Femur (tissue), 1 donor: ENCODE measurements at regions not wholly inside any gene's neighbourhood (a gene's known extent, or its start where the extent isn't known, plus 50 kb on each side); places are given as distances from the start of the nearest gene placed in this dataset.

Experiments
- DNase-seq: peaks from one replicate; pipeline ENCODE4 v3.0.0-alpha.2; 2017

DNA sequence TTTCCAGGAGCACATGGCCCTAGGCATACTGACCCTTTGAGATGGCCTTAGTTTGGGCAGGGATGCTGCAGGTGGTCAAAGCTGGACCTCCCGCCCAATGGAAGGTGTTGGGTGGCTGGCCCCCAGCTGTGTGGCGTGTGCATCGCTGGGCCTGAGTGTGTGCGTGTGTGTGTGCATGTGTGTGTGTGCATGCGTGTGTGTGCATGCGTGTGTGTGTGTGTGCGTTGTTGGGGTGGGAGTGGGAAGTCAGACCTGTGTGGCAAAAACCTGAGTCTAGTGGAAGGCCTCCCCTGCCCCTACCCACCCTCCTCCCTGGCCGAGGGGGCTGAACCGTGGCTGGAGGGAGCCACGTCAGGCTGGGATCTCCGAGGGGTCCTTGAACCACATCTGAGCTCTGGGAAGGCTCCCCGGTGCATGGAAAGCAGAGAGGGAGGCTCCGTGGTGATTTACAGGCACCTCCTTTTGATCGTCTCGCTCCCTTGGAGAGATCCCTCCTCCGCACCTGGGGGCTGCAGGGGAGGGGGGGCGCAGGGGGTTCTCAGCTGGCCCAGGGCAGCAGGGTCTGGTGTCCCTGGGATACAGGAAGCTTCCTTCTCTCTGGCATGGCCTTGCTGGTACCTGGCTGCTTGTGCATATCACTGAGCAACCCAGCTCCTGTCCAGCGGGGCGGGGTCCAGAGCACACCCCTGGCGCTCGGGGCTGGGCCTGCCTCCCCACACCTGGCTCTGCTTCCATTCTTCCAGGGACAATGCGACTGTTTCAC is 124.7 kb upstream of the WNT4 start:
- no peak for DNase-seq

DNA sequence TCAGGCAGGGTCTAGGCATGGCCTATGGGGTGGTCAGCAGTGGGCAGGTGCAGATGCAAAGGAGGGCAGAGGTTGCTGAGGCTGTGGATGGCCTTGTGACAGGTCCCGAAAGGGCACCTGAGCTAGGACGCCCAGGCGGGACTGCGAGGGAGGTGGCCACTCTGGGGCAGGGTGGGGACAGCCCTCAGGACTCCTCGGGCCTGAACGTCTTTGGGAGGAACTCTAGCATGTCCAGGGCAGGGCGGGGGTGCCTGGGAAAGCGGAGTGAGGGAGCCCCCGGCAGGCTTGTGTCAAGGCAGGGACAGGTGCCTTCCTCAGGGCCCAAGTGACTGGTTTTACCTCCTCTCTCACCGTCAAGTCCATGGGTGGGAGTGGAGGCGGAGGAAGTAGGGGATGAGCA is 125.4 kb upstream of the WNT4 start:
- no peak for DNase-seq

DNA sequence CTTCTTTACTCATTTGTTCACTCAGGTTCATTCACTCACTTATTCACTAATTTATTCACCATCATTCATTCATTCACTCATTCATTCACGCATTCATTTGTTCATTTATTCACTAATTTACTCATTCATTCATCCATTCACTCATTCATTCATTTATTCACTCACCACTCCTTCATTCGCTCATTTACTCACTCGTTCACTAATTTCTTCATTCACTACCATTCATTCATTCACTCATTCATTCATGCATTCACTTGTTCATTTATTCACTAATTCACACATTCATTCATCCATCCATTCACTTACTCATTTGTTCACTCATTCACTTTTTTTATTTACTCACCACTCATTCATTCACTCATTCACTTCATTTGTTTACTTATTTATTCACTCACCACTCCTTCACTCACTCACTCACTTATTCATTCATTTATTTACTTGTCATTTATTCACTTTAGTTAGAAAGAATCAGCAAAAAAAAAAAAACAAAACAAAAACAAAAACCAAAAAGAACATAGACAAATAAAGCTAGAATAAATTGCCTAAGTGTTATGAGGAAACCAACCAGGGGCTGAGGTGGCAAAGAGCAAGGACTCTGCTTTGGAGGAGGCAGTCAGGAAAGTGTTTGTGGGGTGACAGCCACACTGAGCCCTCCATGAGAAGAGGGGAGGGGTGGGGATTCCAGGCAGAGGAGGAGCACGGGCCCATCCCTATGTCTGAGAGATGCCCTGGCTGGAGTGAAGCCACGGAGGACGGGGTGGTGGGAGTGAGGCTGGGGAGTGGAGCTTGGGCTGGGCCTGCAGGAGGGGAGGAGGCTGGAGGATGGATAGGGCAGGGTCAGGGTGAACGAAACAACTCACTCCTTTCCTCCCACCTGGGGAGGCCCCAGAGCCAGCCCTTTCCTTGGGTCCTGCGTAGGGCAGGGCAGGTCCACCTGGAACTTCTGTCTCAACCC is 129.2 kb upstream of the WNT4 start:
- DNase-seq: no peak

DNA sequence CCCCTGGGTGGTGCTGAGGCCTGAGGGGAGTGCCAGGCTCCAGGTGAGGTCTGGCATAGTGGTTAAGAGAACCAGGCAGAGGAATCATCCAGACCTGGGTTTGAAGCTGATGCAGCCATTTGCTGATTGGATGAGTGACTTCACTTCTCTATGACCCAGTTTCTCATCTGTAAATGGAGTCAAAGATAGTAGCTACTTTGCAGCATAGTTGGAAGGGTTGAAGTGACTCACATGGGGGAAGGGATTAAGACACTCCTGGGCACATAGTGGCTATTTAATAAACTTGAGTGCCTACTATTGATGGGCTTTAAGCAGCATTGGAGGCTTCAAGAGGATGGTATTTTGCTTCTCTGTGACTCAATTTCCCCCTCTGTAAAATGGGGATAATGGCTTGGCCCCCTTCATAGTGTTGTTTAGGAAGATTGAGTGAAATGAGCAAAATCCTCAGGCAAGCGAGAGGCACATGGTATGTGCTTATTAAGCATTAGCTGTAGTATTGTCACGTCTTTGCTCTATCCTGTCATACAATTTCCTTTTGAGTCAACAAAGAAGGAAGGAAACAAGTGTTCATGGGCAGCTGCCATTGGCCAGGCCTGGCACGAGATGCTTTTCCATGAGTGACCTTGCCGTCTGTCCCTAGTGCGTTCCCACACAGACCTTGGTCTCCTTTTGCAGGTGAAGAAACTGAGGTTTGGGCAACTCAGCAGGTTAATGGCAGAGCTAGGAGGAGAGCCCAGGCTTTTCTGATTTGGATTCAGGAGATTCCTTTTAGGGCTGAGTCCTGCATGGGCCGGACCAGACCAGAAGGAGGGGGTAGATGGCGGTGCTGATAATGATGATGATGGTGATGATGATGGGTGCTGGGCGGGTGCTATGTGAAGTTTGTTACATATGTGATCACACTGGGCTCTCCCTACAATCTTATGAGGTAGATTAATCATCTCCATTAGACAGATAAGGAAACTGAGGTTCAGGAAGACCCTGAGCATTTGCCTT is 131.1 kb upstream of the WNT4 start:
- DNase-seq: no peak

DNA sequence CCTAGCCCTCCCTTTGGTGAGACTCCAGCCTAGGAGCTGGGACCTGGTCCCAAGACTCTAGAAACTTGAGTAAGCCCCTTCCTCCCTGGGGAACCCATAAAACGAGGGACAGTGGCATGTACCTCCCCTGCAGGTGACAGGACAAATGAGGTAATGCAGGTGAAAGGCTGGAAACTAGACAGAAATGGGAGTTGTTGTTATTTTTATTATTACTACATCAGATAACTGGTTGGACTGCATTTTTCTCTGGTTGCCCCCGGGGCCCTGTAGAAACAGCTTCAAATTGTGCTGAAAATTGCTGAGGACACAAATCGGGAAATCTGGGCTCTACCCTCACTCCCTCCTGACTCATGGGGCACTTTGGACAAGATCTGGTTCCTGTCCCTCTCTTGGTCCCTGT is 132.3 kb upstream of the WNT4 start:
- no peak for DNase-seq

DNA sequence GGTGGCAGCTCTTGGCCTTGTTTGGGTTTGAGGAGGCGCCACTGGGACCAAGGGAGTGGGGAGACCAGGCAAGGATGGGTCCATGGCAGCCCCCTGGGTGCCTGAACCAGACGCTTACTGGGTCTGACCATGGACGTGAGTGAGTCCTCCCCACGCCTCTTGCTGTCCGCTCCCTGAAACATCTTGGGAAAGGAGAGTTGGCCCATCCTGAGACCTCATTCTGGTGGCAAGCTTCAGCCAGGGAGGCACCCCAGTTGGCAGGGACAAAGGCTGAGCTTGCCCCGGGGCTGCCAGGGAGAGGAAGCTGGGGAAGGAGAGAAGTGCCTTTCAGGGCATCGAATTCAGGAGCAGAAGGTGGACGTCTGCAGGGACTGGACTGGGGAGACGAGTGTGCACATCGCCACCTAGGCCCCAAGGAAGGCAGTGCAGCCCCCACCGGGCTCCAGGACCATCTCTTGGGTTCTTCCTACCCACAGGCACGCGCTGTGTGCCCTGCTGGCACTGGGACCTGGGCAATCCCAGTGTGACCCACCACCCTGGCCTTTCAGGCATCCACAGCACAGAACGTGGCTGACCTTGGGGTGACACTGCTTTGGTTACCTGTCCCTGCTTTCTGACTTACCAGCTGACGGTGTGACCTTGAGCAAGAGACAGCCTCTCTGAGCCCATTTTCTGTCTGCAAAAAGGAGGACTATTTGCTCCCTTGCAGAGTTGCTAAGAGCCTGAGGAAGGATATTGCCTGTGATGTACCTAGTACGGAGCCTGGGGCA is 132.9 kb upstream of the WNT4 start:
- DNase-seq: peak; percentile 59

DNA sequence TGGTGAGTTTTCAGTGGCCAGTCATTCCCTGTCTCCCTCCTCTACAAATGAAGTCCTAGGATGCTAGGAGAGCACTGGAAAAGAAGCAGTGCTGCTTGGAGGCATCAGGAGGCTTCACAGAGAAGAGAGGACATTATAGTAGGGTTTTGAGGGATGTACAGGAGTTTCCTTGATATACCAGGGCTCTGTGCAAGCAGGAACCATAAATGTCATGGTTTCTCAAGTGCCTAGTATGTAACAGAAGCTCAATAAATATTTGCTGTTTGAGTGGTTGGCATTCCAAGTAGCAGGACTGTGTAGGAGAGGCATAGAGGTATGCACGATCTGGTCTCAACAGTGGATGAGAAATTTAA is 133.5 kb upstream of the WNT4 start:
- no peak for DNase-seq

DNA sequence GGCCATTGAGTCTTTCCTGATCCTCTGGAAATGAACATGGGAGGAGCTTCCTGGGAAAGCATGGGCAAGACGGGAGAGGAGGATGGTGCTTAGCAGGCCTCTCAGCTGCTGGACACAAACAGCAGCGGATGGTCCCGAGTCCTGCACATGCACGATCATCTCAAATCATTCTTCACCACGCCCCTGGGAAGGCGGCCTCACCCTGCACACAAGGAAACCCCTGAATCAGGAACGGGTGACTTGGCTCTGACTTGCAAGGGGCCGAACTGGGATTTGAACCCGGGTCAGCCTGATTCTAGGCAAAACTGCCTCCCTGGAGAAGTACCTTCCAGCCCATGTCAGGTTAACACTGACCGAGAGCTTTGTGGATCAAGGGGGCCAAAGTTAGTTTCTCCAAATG is 134.8 kb upstream of the WNT4 start:
- DNase-seq: no peak

DNA sequence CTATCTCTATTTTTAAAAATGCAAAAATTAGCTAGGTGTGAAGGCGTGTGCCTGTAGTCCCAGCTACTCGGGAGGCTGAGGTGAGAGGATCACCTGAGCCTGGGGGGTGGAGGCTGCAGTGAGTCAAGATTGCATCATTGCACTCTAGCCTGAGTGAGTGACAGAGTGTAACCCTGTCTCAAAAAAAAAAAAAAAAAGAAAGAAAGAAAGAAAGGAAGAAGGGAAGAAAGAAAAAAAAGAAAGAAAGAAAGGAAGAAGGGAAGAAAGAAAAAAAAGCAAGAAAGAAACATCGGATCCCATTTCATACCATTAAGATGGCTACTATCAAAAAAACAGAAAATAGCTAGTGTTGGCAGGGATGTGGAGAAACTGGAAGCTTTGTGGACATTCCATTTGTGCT is 136.8 kb upstream of the WNT4 start:
- no peak for DNase-seq

DNA sequence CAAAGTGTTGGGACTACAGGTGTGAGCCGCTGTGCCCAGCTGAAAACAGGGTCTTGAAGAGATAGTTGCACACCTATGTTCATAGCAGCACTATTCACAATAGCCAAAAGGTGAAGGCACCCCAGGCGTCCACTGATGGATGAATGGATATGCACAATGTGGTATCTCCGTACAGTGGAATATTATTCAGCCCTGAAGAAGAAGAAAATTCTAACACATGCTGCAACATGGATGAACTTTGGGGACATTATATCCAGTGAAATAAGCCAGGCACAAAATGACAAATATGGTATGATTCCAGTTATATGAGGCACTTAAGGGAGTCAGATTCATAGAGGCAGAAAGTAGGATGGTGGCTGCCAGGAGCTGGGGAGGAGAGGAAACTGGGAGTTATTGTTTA is 137.6 kb upstream of the WNT4 start:
- DNase-seq: no peak

DNA sequence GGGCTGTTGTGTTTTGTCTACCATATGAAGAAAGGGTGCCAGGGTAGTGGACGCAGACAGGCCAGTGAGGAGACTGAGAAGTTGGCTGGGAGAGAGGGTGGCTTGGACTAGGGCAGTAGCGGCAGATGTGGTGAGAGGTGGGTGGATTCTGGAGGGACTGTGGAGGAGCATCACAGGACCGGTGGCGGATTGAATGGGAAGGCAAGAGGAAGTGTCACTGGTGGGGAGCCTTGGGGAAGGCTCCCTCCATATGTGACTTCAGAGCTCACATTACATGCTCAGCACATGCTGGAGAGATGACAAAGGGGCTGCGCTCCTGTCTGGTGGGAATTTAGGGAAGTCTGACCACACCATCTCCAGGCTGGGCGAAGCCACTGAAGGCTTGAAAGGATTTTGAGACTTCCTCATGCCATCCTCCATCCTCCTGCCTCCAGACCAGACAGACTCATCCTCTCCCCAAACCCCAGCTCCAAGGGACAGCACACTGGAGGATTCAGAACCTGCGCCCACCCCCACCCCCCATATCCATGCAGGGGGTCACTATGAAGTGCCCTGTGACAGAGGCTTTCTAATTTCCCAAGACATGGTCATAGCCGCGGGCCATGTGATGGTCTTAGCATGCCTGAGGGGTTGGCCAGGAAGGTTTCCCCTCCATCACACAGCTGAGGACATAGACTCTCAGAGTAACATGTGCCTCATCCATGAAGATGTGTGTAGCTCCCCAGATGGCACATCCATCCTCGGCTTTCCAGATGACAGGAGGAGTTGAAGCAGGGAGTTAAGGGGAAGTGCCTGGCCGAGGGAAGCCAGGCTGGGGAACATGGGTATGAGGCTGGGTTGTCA is 138.8 kb upstream of the WNT4 start:
- no peak for DNase-seq

DNA sequence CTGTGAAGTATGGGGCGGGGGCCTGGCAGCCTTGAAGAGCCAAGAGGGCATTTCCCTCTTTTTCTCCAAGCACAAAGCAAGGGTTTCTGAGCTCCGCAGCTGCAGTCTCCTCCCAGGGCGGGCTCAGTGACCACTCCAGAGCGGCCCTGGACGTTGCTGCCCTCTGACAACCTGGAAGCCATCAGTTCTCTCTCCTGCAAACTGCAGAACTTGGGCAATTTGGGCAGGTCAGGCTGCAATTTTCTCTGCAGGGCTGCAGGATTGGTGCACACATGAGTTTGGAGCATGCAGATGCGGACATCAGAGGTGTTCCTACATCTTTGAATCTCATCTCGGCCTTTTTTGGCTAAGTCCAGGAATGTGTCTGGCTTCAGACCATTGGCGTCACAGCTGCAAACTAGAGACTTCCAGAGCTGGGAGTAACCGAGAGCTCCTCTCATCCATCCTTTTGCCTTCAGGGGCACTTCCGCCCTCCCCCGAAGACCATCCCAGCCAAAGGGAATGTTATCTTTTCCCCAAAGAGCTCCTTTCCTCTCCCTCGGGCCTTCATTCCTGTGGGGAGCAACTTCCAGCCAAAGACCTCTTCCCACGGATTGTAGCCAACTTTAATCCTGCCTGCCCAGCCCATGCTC is 139.6 kb upstream of the WNT4 start:
- DNase-seq: peak; percentile 48

DNA sequence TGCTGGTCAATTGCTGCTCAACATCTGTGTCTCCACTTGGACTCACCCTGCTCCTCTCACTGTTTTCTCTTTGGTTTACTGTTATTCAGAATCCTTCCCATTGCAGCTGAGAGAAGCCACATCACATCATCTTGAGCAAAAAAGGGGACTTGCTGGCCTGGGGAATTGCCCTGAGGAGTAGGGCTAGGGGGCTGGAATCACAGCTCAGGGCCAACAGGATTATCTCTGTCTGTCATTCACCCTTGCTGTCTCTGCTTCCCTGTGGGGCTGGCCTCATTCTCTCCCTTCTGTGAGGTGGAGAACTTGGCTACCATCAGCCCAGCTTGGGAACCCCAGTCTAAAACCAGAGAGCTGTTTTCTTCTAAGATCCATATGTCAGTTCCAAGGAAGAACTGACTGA is 140.7 kb upstream of the WNT4 start:
- peak; percentile 5 for DNase-seq

DNA sequence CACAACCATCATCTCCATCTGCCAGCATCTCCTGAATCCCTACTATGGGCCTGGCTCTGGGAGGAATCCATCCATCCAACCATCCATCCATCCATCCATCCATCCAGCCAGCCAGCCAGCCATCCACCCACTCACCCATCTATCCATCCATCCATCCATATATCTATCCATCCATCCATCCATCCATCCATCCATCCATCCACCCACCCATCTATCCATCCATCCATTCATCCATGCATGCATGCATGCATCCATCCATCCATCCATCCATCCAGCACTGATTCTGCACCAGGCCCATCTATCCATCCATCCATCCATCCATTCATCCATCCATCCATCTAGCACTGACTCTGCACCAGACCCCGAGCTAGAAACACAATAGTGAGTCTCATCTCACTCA is 141.3 kb upstream of the WNT4 start:
- DNase-seq: no peak

DNA sequence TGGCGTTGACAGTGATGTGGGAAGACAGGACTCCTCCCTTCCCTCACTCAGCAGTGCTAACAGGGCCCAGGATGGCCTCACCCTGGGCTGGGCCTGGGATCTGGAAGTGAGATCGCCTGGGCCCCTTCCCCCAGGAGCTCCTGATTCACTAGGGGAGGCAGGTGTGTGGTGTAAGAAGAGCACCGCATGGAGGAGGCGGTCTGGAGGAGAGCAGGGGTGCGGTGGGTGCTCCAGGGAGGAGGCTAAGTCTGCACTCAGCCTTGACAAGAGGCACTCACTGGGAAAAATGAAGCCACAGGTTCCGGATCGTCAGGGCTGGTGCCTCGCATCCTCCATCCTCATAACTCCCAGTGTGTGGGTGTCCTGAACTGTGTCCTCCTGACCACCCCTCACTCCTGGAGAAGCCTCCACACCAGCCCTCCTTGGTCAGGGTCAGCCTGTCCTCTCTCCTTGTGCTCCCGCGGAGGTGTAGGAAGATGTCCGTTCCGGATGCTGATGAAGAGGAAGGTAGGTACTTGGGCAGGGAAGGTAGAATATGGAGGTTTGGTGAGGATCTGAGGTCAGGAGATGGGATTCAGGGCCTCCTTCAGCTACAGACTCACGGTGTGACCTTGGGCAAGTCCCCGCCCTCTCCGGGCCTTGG is 142.1 kb upstream of the WNT4 start:
- peak; percentile 3 for DNase-seq

DNA sequence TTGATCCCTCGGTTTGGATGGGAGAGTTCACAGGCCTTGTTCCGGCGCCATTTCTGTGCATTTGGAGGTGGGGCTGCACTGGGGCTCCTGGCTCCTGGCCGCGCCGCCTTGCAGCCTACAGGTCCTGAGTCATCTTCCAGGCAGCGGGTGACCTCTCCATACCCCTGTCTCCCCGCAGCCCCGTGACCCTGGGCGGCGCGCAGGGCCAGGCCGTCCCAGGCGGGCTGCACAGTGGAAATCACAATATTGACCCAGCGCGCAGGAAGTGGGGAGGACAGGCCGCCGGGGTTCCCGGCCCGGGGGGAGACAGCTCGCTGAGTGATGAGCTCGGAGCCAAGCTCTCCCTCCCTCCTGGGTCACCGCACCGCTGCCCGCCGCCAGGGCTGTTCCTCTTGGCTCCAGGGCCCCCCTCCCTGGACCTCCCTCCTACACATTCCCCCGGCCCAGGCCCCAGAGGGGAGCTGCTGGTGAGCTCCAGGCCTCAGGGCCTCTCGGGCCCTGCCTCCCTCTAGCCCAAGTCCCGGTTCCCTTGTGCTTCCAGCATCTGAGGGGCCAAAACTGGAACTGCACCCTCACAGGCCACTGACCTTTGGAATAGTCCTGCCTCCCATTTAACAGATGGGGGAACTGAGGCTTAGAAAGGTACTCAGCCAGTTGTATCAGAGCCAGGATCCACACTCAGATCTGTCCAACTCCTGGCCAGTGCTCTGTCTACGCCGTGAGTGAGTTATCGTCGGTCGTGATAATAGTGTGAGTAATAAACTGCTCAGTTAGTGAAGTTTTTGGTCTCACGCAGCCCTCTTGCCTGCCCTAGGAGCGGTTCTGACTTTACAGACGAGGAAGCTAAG is 142.9 kb upstream of the WNT4 start:
- DNase-seq: peak; percentile 6

DNA sequence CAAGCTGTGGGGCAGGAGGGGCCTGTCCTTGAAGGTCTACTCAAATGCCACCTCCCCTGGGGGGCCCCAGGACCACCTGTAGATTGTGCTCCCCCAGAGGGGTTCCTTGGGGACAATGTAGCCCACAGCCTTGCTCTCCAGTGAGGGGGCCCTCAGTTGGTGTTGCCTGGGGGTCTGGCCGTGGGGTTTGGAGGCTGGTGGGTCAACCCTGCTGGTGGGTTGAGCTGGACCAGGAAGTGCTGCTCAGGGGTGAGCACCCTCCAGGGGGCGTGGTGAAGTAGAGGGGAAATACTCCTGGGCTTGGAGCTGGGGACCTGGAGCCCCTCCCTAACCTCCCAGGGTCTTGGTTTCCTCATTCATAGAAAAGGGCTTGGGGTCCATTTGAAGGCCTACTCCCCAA is 143.6 kb upstream of the WNT4 start:
- DNase-seq: peak; percentile 12

DNA sequence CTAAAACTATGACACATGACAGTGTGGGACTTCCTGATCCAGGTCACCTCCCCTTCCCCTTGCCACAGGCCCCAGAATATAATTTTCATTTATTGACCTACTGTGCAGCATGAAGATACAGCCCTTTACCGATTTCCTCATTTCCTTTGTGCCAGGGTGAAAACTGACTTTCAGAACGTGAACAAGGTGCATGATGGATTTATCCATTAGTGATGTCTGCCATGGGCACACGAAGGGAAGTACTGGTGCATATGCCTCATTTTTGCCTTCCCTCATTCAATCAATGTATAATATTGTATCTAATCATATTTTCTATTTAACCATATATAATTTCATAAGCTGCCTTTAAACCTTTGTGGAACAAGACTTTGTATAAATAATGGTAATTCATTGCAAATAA is 144.4 kb upstream of the WNT4 start:
- DNase-seq: no peak

DNA sequence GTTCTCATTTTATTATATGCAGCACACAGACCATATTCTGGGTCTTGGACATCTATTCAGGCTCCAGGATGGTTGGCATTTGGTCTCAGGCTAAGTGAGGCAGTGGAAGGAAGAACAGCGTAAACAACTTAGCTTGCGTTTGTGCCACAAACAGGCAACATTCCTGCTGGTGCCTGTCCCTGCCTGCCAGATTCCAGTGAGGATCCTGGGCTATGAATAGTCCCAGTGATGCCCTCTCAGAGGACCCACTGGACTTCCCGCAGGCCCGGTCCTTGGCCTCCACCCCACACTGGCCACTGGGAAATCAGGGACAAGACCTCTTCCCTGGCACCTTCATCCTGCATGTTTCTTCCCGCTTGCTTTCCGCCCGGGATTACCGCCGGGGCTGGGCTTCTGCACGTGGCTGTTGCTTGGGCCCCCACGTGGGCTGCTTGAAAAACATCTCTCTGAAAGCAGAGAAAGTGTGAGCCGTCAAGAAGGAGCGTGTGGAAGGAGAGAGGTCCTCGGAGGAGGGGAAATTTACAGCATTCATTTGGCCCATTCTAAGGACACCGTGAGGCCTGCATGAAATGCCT is 145.1 kb upstream of the WNT4 start:
- peak; percentile 15 for DNase-seq
